Endothelial cell of umbilical vein (primary cell): ENCODE measurements at regions not wholly inside any gene's neighbourhood (a gene's known extent, or its start where the extent isn't known, plus 50 kb on each side); places are given as distances from the start of the nearest gene placed in this dataset.

ENCODE experiments used
- BruUV-seq: library from RNA; stranded (reverse); fragments of 400-500 nt; replicated peaks from 2 replicates; lab custom pipeline; 2021; lab: Mats Ljungman, UMichigan
- CTCF ChIA-PET: fragments of 300-600, 350-600 bp; sonication (Branson Sonifier 250); formaldehyde crosslinking; loops from one replicate; lab custom pipeline; 2021; ENCODE audit warnings: antibody characterized with exemption, inconsistent platforms; lab: Charles Lee
- POLR2A ChIA-PET: fragments of 300-600, 350-600 bp; sonication (Branson Sonifier 250); formaldehyde crosslinking; loops from one replicate; lab custom pipeline; 2021; ENCODE audit warnings: antibody characterized with exemption, inconsistent platforms; lab: Charles Lee
- DNase-seq: peaks from one replicate; pipeline ENCODE4 v3.0.0-alpha.2; 2011; ENCODE audit warnings: low read depth, low spot score
- FAIRE-seq: peaks from 2 replicates; lab custom pipeline; 2011; peaks lifted over from hg19 to GRCh38; lab: Jason Lieb, UNC
- H2AFZ ChIP-seq: 2 replicates; pipeline ENCODE4 v1.6.0; 2012; ENCODE audit warnings: low read depth, low read length, control low read depth, inconsistent platforms
- H3K27ac ChIP-seq: 2 replicates; pipeline ENCODE4 v1.5.1; 2011; ENCODE audit warnings: low read depth, mild to moderate bottlenecking, control low read depth, low read length, moderate library complexity; ENCODE audit not compliant: insufficient read depth
- H3K27me3 ChIP-seq, 2 experiments: 2 replicates each; pipeline versions ENCODE4 v1.6.0 to v1.6.1; 2011; ENCODE audit warnings: low read length in 2 of 2, mixed read lengths in 1 of 2; ENCODE audit not compliant: control insufficient read depth in 2 of 2, insufficient read depth in 2 of 2
- H3K36me3 ChIP-seq, 2 experiments: 2 replicates in 1 of 2; 3 replicates in 1 of 2; pipeline ENCODE4 v1.5.1; 2011; ENCODE audit warnings: low read length in 2 of 2, mild to moderate bottlenecking in 1 of 2, moderate library complexity in 1 of 2; ENCODE audit not compliant: control insufficient read depth in 2 of 2, insufficient read depth in 2 of 2; ENCODE audit errors: extremely low read depth in 1 of 2
- H3K4me1 ChIP-seq: 3 replicates; pipeline ENCODE4 v1.5.1; 2011; ENCODE audit warnings: mild to moderate bottlenecking, low read length; ENCODE audit not compliant: control insufficient read depth, insufficient read depth; ENCODE audit errors: extremely low read depth
- H3K4me2 ChIP-seq: 2 replicates; pipeline ENCODE4 v1.6.1; 2011; ENCODE audit warnings: low read length, control low read depth, mixed read lengths; ENCODE audit not compliant: insufficient read depth
- H3K4me3 ChIP-seq, 3 experiments: fragments of 200-600 bp in 1 of 3; sonication (generic), shearing (Covaris generic) in 1 of 3; replicated peaks in 1 of 3; 2 replicates each; pipeline ENCODE4 v1.5.1; 2011 to 2016; ENCODE audit warnings: control low read depth in 3 of 3, low read length in 3 of 3, mild to moderate bottlenecking in 2 of 3, inconsistent platforms in 1 of 3, low read depth in 1 of 3, moderate library complexity in 1 of 3; ENCODE audit not compliant: insufficient read depth in 1 of 3
- H3K79me2 ChIP-seq: 2 replicates; pipeline ENCODE4 v1.6.0; 2012; ENCODE audit warnings: low read length, inconsistent platforms; ENCODE audit not compliant: control insufficient read depth, insufficient read depth
- H3K9ac ChIP-seq: replicated peaks from 2 replicates; pipeline ENCODE3; 2011; ENCODE audit warnings: low read length, control low read depth; ENCODE audit not compliant: insufficient read depth; ENCODE audit errors: extremely low read depth
- H3K9me1 ChIP-seq: replicated peaks from 3 replicates; pipeline ENCODE4 v1.6.0; 2011; ENCODE audit warnings: mild to moderate bottlenecking, low read length; ENCODE audit not compliant: control insufficient read depth, insufficient read depth; ENCODE audit errors: extremely low read depth
- H3K9me3 ChIP-seq: replicated peaks from 2 replicates; pipeline ENCODE4 v1.5.1; 2012; ENCODE audit warnings: low read length, inconsistent platforms; ENCODE audit not compliant: control insufficient read depth, insufficient read depth
- H4K20me1 ChIP-seq: replicated peaks from 2 replicates; pipeline ENCODE3; 2011; ENCODE audit warnings: mild to moderate bottlenecking, low read length; ENCODE audit not compliant: control insufficient read depth, insufficient read depth; ENCODE audit errors: extremely low read depth
- CTCF ChIP-seq, 2 donors: IDR thresholded peaks; 1 replicate in 1 of 2; 2 replicates in 1 of 2; pipeline ENCODE4 v1.5.1; 2011; ENCODE audit warnings: low read length in 2 of 2, mild to moderate bottlenecking in 2 of 2, moderate library complexity in 2 of 2, control low read depth in 1 of 2, inconsistent platforms in 1 of 2, low read depth in 1 of 2; ENCODE audit not compliant: insufficient read depth in 1 of 2; ENCODE audit errors: extremely low read depth in 1 of 2
- EZH2 ChIP-seq: IDR thresholded peaks from 2 replicates; pipeline ENCODE4 v1.6.1; 2012; ENCODE audit warnings: borderline replicate concordance, low read depth, mild to moderate bottlenecking, moderate library complexity, low read length, inconsistent platforms; ENCODE audit not compliant: severe bottlenecking
- FOS ChIP-seq: IDR thresholded peaks from 2 replicates; pipeline ENCODE4 v1.6.1; 2011; ENCODE audit warnings: mild to moderate bottlenecking, low read length, moderate library complexity, borderline replicate concordance; ENCODE audit not compliant: insufficient read depth
- GATA2 ChIP-seq: IDR thresholded peaks from 2 replicates; pipeline ENCODE4 v1.7.0; 2011; ENCODE audit warnings: low read depth, mild to moderate bottlenecking, moderate library complexity, mixed read lengths, low read length; ENCODE audit not compliant: insufficient read length, insufficient read depth
- JUN ChIP-seq: IDR thresholded peaks from 2 replicates; pipeline ENCODE4 v1.6.1; 2011; ENCODE audit warnings: borderline replicate concordance, low read depth; ENCODE audit not compliant: insufficient read length, insufficient read depth
- MAX ChIP-seq: IDR thresholded peaks from 2 replicates; pipeline ENCODE4 v1.6.1; 2011; ENCODE audit not compliant: insufficient read depth, insufficient read length
- MYC ChIP-seq: IDR thresholded peaks from one replicate; pipeline ENCODE4 v1.6.1; 2011; ENCODE audit warnings: mild to moderate bottlenecking, low read depth, low read length
- POLR2A ChIP-seq: IDR thresholded peaks from 2 replicates; pipeline ENCODE4 v1.6.1; 2012; ENCODE audit warnings: low read depth, mild to moderate bottlenecking, control low read depth, low read length
- POLR2AphosphoS5 ChIP-seq: IDR thresholded peaks from 2 replicates; pipeline ENCODE4 v1.6.1; 2012; ENCODE audit warnings: low read depth, mild to moderate bottlenecking, control low read depth, low read length, moderate library complexity; ENCODE audit not compliant: insufficient read depth
- dilution Hi-C: fragments of 300-500 bp; cut with MboI; formaldehyde crosslinking; loops from one replicate; pipeline ENCODE4 v1.15.0; 2019; ENCODE audit warnings: low sequenced_read_pairs; ENCODE audit not compliant: extremely low pct_ligation_motif_present
- intact Hi-C: fragments of 100-400 bp; cut with micrococcal nuclease; formaldehyde crosslinking; loops from one replicate; pipeline ENCODE4 v1.10.0; 2022

DNA sequence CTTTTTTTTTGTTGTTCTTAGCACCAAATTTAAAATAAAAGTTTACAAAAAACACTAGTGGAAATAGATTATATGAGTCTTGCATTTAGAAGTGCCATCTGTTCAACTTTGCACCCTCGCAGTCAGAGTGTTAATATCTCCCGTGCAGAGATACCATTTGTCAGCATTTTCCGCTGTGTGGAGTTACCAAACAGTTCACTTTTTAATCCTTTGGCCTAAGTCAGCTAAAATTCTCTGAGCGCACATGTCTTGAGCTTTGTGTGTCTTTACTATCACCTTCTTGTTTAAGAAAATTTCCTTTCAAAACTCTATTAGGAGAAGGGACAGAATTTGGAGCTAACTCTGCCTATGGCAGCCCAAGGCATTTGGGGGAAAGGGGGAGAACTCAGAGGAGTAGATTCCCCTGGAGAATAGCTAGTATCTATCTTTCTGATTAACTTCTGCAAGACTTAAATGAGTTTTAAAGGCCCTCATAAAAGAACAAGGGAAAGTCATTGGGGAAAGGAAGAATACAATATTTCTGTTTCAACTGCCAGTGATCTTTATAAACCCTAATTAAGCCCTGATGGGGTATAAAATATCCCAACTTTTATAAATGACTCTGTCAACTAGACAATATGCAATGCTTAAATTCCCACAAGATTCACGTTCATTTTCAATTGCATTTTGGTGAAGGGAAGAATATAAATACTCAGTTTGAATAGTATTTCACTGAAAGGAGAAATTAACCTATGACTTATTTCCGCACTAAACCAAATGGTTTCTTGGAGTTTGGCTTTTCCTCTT, 114.9 kb upstream of the RAB11FIP2 start:
- intact Hi-C loops, result no loop called here
- H4K20me1 ChIP-seq, result no peaks in the 10 kb centered on the region
- no peak overlapping the region for H2AFZ ChIP-seq
- no peaks in the 10 kb centered on the region for H3K9me3 ChIP-seq
- no TSS peak for BruUV-seq
- H3K4me3 ChIP-seq, result no peak overlapping the region
- FAIRE-seq, result no peak
- TF ChIP-seq JUN, result no peak
- no peak for TF ChIP-seq FOS
- TF ChIP-seq POLR2AphosphoS5, result no peak
- no peak for TF ChIP-seq EZH2
- TF ChIP-seq MAX, result no peak
- TF ChIP-seq POLR2A, result no peak
- no peak for TF ChIP-seq MYC
- no peak for TF ChIP-seq CTCF (IDR thresholded peaks at IDR 0.05; ENCODE audit: extremely low read depth in 1 of 2, insufficient read depth in 1 of 2, low read depth in 1 of 2, low read length in 2 of 2)
- TF ChIP-seq GATA2, result no peak
- ChIA-PET POLR2A (no interaction called here), CTCF (no interaction called here)
- H3K27ac ChIP-seq, result no peak overlapping the region
- H3K4me1 ChIP-seq, result no peaks in the 10 kb centered on the region
- no peaks in the 10 kb centered on the region for H3K36me3 ChIP-seq
- DNase-seq, result no peak
- H3K27me3 ChIP-seq, result no peaks in the 10 kb centered on the region
- no peak overlapping the region for H3K4me2 ChIP-seq
- no peaks in the 10 kb centered on the region for H3K79me2 ChIP-seq
- no peak overlapping the region for H3K9ac ChIP-seq
- H3K9me1 ChIP-seq, result no peaks in the 10 kb centered on the region
- dilution Hi-C loops, result no loop called here
